NB4 (cell line): ENCODE measurements at regions not wholly inside any gene's neighbourhood (a gene's known extent, or its start where the extent isn't known, plus 50 kb on each side); places are given as distances from the start of the nearest gene placed in this dataset.

ENCODE experiments used
- DNase-seq: peaks from one replicate; pipeline ENCODE4 v3.0.0; 2010; ENCODE audit warnings: low read depth
- H3K4me3 ChIP-seq: one replicate; pipeline ENCODE4 v1.5.1; 2011; ENCODE audit warnings: mild to moderate bottlenecking, low read depth, low read length, moderate library complexity
- MYC ChIP-seq: IDR thresholded peaks from 2 replicates; pipeline ENCODE4 v1.6.1; 2011; ENCODE audit warnings: low read depth, low read length
- POLR2A ChIP-seq: IDR thresholded peaks from 2 replicates; pipeline ENCODE4 v1.6.1; 2011; ENCODE audit warnings: mild to moderate bottlenecking; ENCODE audit not compliant: insufficient read length; ENCODE audit errors: extremely low read depth
- TF ChIP-seq, protein P1 (sequence below): IDR thresholded peaks from one replicate; pipeline ENCODE4 v1.5.1; 2012; ENCODE audit warnings: low read depth, low read length
- TF ChIP-seq, protein P2 (sequence below): IDR thresholded peaks from 2 replicates; pipeline ENCODE4 v1.6.1; 2011; ENCODE audit warnings: low read depth, low read length

DNA sequence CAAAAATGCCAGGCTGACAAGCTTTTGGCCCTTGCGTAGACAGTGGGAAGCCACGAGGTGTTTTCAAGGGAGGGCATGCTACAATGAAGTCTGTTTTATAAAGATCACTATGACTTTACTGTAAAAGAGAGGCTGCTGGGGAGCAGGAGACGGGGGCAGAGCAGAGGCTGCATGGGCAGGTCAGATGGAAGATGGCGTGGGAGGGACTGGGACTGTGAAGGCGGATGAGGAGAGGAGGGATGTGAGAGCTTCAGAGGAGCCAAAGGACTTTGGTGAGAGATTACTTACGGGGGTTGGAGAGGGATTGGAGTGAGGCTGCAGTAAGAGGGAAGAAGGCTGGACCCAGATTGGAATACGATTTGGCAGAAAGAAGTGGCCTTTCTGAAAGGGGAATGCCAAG, 86.6 kb upstream of the PCBD1 start:
- DNase-seq, result no peak
- TF ChIP-seq, protein P1, sequence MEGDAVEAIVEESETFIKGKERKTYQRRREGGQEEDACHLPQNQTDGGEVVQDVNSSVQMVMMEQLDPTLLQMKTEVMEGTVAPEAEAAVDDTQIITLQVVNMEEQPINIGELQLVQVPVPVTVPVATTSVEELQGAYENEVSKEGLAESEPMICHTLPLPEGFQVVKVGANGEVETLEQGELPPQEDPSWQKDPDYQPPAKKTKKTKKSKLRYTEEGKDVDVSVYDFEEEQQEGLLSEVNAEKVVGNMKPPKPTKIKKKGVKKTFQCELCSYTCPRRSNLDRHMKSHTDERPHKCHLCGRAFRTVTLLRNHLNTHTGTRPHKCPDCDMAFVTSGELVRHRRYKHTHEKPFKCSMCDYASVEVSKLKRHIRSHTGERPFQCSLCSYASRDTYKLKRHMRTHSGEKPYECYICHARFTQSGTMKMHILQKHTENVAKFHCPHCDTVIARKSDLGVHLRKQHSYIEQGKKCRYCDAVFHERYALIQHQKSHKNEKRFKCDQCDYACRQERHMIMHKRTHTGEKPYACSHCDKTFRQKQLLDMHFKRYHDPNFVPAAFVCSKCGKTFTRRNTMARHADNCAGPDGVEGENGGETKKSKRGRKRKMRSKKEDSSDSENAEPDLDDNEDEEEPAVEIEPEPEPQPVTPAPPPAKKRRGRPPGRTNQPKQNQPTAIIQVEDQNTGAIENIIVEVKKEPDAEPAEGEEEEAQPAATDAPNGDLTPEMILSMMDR, result no peak
- no peak for TF ChIP-seq POLR2A
- TF ChIP-seq, protein P2, sequence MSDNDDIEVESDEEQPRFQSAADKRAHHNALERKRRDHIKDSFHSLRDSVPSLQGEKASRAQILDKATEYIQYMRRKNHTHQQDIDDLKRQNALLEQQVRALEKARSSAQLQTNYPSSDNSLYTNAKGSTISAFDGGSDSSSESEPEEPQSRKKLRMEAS, result no peak
- TF ChIP-seq MYC, result no peak
- no peak overlapping the region for H3K4me3 ChIP-seq

DNA sequence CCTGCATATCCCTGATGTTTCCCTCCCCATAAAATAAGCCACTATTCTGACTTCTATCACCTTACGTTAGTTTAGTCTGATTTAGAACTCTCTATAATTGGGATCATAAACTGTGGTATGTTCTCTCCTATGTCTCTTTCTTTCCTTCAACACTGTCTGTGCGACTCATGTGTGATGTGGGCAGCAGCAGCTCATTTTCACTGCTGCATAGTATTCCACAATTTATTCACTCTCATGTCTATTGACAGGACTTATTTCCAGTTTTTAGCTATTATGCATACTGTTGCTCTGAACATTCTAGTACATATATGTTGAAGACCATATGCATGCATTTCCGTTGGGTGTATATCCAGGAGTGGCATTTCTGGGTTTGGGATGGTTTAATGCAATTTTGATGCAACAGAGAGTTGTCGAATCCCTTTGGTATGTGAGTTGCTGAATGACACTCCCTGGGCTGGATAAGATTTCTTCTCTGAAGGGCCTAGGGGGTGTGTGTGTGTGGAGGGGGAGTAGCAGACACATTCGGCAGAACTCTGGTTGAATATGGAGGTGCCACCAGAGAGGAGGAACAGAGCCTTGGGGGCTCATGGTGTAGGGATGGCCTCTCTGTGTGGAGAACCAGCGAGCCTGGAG, 87.8 kb upstream of the PCBD1 start:
- TF ChIP-seq POLR2A, result no peak
- TF ChIP-seq, protein P2, result no peak
- no peak for TF ChIP-seq MYC
- TF ChIP-seq, protein P1, result no peak
- no peak for DNase-seq
- no peak overlapping the region for H3K4me3 ChIP-seq

DNA sequence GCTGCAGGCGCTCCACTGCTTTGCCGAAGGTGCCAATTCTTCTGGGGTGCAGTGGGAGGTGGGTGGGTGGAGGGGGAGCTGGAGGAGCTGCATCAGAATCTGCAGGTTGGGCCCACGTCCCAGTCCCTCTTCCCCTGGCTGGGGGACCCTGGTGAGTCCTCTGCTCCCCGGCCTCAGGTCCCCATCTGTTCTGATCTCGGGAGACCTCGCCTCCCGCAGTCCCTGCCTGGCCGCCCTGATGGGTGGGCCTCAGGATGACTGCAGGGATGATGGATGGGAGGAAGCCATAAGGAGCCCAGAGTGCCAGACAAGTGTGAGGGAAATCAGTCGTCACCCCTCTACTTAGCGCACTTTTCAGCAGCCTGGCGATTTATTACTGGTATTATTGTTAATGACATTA, 89.3 kb upstream of the PCBD1 start:
- TF ChIP-seq, protein P1, result no peak
- no peak for TF ChIP-seq MYC
- TF ChIP-seq, protein P2, result no peak
- no peak for TF ChIP-seq POLR2A
- H3K4me3 ChIP-seq, result no peak overlapping the region
- DNase-seq, result no peak

DNA sequence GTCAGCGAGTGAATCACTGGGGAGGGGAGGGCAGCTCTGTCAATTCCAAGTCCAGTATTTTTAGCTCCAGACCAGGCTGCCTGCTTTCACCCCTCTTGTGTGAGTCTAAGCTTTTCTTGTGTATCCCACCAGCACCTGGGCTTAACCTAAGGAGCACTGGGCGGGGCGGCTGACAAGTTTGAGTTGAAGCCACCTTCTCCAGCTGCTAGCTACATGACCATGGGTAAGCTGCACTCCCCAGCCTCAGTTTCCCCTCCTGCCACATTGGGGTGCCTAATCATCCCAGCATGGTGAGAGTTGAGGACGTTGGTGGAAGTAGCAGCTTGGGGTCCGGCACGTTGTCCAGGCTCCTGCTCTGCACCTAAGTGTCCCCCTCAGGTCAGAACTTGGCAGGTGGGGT, 89.8 kb upstream of the PCBD1 start:
- no peak overlapping the region for H3K4me3 ChIP-seq
- TF ChIP-seq POLR2A (no peak), MYC (no peak)
- TF ChIP-seq, protein P1, result no peak
- DNase-seq, result no peak

DNA sequence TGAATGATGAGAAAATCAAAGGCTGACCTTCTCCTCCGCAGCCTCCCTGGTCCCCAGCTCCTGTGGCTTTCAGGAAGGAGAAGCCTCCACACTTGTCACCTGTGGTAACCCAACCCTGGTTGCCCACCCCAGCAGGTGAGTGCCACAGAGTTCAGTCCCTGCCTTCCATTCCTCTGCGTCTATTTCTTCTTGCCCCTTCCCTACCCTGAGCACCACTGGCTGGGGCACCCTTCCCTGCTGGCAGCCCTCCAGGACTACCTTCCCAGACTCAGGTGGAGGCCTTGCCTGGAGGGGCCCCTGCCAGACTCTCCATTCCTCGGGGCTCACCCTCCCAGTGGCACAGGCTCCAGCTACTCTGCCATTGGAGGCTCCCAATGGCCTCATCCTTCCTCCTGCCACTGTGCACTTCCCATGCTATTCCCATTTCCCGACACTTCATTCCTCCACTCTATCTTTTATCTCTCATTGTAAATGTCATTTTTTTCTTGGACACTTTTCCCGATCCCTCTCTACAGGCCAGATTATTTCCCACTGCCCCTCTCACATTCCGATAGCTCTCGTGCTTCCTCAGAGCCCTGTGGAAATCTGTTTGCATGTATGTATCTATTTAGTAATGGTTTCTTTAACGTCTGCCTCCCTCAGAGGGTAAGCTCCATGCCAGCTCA, 90.6 kb upstream of the PCBD1 start:
- DNase-seq, result no peak
- TF ChIP-seq MYC (no peak), POLR2A (no peak)
- TF ChIP-seq, protein P1, result no peak
- TF ChIP-seq, protein P2, result no peak
- no peak overlapping the region for H3K4me3 ChIP-seq
